Fibroblast of skin of back (primary cell): ENCODE measurements at regions not wholly inside any gene's neighbourhood (a gene's known extent, or its start where the extent isn't known, plus 50 kb on each side); places are given as distances from the start of the nearest gene placed in this dataset.
"Not testable (repeated sequence)": the region's sequence is repeated elsewhere in the genome, so short reads cannot be mapped to it uniquely, and the experiment has no call there.

ENCODE experiments used
- DNase-seq: peaks from one replicate; pipeline ENCODE4 v3.0.0-alpha.2; 2013

DNA sequence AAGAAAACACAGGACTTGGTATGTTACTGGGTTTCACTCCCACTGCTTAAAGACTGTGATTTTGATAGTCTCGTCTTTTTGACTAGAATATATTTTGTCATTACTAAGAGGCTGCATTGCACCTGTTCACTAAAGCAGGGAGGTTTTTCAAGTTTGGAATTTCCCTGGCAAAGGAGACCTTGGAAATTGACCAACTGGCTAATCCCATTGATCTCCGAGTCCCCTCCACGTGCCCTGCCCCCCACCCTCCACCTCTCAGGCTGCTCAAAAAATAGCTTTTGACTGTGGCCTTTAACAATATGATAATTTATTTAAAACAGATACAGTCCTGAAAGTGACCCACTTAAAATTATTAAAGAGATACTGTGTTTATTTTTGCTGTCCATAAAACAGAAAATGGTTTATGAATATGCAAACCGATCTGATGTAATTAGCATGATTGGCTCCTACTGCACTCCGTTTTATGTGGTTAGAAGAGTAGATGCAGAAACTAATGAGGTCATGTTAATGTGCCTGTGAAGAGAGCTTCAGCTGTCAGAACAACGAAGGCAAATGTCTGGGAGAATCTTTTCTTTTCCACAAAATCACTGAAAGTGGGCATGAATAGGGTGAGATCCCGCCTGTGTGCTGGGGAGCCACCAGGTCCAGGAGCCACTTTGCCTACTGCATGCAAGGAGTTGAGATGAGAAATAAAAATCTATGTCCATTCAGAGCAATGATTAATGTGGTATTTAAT is 361.5 kb downstream of the RRAGC start:
- DNase-seq = no peak

- not testable (repeated sequence) for DNase-seq
These were observed 366.3 kb downstream of the RRAGC start for GRCh38 chr1:38493306-38493705.

DNA sequence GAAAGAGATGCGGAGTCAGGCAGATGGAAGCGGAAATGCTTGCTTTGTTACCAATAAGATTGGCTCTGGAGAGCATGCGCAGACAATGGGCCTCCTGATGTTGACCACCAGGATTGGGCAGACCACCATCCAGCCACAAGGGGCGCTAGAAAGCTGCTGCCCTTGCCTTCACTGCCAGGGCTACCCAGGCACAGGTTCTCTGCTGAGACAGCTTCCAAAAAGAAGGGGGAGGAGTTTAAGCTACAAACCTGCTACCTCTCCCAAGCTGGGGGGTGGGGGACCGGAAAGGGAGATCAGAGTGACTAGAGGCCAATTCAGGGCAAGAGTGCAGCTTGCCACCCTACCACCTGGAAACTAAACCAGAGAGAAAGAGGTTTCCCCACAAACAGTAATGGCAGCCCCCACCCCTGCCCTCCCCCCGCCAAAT is 369.7 kb downstream of the RRAGC start:
- DNase-seq = peak; percentile 17

DNA sequence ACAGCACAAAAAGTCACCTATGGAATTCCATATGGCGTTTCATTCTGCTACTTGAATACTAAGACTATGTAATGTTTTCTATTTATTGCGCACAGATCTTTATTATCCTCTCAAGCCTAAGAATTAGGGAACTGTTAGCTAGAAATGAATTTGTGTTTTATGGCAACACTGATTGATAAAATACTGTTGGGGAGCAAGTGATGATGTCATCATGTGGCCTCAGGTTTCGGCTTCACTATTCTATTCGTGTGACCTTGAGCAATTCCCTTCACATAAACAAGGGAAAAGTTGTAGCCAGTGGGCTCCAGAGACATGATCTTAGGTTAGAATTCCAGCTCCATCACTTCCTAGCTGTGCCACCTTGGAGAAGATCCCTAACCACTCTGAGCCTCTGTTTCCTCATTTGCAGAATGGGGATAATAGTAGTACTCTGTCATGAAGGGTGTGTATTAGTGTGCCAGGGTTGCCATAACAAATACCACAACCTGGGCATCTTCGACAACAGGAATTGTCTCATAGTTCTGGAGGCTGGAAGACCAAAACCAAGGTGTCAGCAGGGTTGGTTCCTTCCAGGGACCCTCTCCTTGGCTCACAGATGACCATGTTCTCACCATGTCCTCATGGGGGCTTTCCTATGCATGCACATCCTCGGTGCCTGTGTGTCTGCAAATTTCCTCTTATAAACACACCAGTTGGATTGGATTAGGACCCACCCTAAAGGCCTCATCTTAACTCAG is 371.2 kb downstream of the RRAGC start:
- DNase-seq = no peak

GRCh38 chr1:38487396-38487795 is 372.2 kb downstream of the RRAGC start:
- DNase-seq = no peak

- DNase-seq = no peak
These were observed 373.5 kb downstream of the RRAGC start for GRCh38 chr1:38486085-38486484.

GRCh38 chr1:38481871-38482826 is 377.4 kb downstream of the RRAGC start:
- DNase-seq = no peak

DNA sequence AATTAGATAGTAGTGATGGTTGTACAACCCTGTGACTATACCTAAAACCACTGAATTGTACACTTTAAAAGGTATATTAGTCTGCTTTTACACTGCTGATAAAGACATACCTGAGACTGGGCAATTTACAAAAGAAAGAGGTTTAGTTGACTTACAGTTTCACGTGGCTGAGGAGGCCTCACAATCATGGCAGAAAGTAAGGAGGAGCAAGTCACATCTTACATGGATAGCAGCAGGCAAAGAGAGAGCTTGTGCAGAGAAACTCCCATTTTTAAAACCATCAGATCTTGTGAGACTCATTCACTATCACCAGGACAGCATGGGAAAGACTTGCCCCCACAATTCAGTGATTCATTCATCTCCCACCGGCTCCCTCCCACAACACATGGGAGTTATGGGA is 379.9 kb downstream of the RRAGC start:
- DNase-seq = not testable (repeated sequence)

DNA sequence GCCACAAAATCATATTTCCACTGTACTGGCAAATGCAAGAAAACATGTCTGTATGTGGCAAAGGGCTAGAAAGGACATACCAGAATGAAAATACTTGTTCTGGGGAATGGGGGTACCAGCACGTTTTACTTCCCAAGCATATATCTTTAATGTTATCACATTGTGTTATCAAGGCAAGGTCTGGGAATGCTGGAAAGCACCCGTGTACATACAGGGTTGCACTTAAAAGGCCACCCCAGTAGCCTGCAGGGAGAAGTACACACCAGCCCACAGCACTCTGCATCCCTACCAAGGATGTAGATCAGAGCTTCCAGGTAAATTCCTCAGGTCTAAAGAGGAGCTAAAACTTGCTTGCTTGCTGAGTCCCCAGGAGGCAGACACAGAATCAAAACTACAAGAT is 381.8 kb downstream of the RRAGC start:
- DNase-seq = no peak

- no peak for DNase-seq
These were observed 382.8 kb downstream of the RRAGC start for GRCh38 chr1:38476850-38477178.

- no peak for DNase-seq
These were observed 383.3 kb downstream of the RRAGC start for GRCh38 chr1:38476111-38476849.

GRCh38 chr1:38475624-38476005 is 384.0 kb downstream of the RRAGC start:
- no peak for DNase-seq

- no peak for DNase-seq
These were observed 384.6 kb downstream of the RRAGC start for GRCh38 chr1:38474738-38475623.

DNA sequence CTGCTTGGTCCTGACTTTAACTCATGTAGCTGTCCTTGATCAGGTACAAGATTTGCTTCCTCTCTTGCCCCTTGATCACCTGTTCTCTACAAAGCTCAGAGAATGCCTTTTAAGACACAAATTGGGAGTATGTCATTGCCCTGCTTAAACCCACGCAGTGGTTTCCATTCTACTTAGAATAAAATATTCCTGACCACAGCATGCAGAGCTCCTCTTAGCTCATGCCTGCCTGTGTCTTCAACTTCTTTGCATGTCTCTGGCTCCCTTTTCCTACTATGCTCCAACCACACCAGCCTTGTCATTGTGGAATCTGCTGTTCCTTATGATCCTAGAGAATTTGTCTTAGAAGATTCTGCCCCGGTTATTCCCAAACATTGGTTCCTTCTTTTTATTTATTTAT is 393.1 kb downstream of the RRAGC start:
- DNase-seq = no peak

- no peak for DNase-seq
These were observed 394.1 kb downstream of the RRAGC start for GRCh38 chr1:38465460-38465859.

DNA sequence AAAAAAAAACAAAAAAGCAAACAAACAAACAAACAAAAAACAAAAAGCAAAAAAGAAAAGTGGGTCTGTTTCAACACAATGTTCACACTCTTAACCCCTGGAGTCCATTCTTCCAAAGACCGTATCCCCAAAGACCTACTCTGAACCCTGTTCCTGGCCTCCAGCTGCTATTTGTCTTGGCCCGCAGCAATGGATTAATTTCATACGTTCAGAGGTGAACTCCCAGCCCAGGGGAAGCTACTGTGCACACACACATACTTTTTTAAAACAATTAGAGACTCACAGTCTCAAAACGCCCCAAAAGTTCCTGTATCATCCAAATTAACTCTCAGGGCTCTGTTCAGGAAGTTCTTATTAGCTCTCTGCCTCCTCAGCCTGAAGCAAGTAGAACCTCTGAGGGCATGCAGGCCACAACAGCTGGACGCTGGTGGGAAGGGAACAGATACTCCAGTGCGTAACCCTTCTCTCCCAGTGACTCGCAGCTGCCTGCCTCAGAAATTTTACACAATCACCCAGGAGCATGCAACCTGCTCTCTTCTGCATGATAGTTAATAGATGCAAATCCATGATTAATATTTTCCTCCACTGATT is 395.4 kb downstream of the RRAGC start:
- DNase-seq = no peak

- no peak for DNase-seq
These were observed 396.5 kb downstream of the RRAGC start for GRCh38 chr1:38463074-38463473.

DNA sequence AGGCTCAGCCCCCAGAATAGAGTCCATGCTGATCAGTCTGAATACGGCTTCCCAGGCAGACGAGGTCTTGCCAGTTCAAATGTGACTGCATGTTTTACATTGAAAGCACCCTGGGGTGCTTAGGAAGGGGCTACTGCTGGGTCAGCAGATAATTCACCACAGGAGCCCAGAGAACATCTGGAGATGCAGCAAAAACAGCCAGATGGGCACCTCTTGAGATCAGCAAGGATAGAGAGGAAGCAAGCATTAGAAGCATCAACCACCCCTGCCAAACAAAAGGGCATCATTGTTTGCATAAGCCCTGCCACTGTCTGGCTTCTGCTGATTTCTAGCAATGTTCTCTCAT is 403.1 kb downstream of the RRAGC start:
- DNase-seq = no peak

DNA sequence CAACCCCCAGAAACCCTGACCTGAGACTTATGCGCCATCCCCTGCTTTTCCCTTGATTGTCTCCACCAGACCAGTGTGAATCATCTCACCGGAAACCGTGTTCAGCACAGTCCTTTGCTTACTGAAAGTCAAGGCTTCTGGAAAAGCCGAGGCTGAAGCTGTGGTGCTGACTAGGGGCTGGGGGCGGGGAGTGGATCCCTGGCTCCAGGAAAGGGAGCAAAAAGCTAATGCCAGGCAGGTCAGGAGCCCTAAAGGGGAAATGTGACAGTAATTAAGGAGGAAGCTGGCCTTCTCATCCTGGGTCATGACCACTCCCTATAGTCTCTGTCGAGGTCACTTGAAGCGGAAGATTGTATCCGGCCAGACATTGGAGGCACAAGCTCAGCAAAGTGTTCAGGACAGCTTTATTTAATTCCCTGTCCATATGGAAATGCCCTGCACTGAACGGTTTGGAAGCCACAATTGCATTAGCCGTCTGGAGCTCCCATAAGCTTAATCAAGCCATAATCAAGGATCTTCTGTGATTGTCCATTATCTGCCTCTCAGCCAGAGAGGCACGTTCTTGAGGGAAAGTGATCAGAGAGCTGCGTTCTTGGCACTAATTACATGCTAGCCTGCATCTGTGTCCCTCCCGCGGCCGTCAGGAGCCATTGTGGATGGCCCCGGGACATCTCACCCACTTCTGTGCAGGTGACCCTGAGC is 403.6 kb downstream of the RRAGC start:
- peak; percentile 66 for DNase-seq

DNA sequence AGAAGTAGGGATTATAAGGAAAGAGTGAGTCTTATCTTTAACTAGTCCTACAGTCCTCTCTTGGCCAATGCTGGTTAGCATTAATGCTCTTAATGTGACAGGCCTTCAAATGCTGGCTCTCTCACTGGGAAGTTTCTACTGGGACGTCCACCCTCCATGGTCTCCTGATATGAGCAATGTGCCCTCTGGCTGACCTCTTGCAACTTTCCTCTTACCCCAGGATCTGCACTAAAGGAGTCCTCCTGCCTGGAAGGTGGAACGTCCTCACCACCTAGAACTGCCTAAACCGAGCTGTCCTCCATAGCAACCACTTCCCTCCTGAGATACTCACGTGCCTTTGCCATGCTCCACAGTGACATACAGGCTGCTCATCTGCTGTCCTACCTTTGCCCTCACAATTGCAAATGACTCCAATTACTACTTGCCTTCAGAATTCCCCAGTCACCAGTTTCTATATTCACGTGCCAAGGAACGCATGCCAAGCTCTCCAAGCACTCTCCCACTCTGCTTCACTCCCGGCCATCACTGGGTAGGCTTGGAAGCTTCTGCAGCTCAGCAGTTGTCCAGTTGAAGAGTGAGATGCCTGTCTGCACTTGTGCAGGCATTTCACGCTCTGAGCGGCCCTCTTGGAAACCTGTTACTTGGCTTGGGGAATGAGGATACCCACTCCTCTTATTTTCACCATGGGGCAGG is 404.7 kb downstream of the RRAGC start:
- DNase-seq = no peak
